ENCODE measurements at regions not wholly inside any gene's neighbourhood (a gene's known extent, or its start where the extent isn't known, plus 50 kb on each side); places are given as distances from the start of the nearest gene placed in this dataset.

- TF ChIP-seq CTCF (IDR thresholded peaks at IDR 0.05; ENCODE audit: insufficient read depth, low read depth, low read length, missing control alignments) = no peak
- DNase-seq (ENCODE audit: low read depth) = no peak
- H3K4me3 ChIP-seq (ENCODE audit: low read depth, low read length) = no peak overlapping the region
These were observed 136.2 kb upstream of the PUM3 start for GRCh38 chr9:2979957-2980610.

GRCh38 chr9:2972475-2972874 is 128.6 kb upstream of the PUM3 start:
- no peak for DNase-seq (ENCODE audit: low read depth)
- no peak overlapping the region for H3K4me3 ChIP-seq (ENCODE audit: low read depth, low read length)
- TF ChIP-seq CTCF (IDR thresholded peaks at IDR 0.05; ENCODE audit: insufficient read depth, low read depth, low read length, missing control alignments) = no peak

GRCh38 chr9:2970864-2971263 is 127.0 kb upstream of the PUM3 start:
- TF ChIP-seq CTCF (IDR thresholded peaks at IDR 0.05; ENCODE audit: insufficient read depth, low read depth, low read length, missing control alignments) = no peak
- no peak overlapping the region for H3K4me3 ChIP-seq (ENCODE audit: low read depth, low read length)
- DNase-seq (ENCODE audit: low read depth) = no peak

GRCh38 chr9:2967766-2968165 is 123.9 kb upstream of the PUM3 start:
- H3K4me3 ChIP-seq (ENCODE audit: low read depth, low read length) = no peak overlapping the region
- TF ChIP-seq CTCF (IDR thresholded peaks at IDR 0.05; ENCODE audit: insufficient read depth, low read depth, low read length, missing control alignments) = no peak
- DNase-seq (ENCODE audit: low read depth) = no peak

GRCh38 chr9:2966565-2967300 is 122.8 kb upstream of the PUM3 start:
- DNase-seq (ENCODE audit: low read depth) = no peak
- no peak overlapping the region for H3K4me3 ChIP-seq (ENCODE audit: low read depth, low read length)

GRCh38 chr9:2964470-2964869 is 120.6 kb upstream of the PUM3 start:
- DNase-seq (ENCODE audit: low read depth) = no peak
- no peak for TF ChIP-seq CTCF (IDR thresholded peaks at IDR 0.05; ENCODE audit: insufficient read depth, low read depth, low read length, missing control alignments)
- no peak overlapping the region for H3K4me3 ChIP-seq (ENCODE audit: low read depth, low read length)

More at GRCh38 chr9:2966565-2967300, 122.8 kb upstream of the PUM3 start:
- no peak for TF ChIP-seq CTCF (IDR thresholded peaks at IDR 0.05; ENCODE audit: insufficient read depth, low read depth, low read length, missing control alignments)

Measured in GM12865 (cell line).